DOHH2 (cell line): ENCODE measurements at regions not wholly inside any gene's neighbourhood (a gene's known extent, or its start where the extent isn't known, plus 50 kb on each side); places are given as distances from the start of the nearest gene placed in this dataset.

Experiments used
- H3F3A ChIP-seq: fragments of 200-600 bp; sonication (generic), shearing (Covaris generic); 2 replicates; pipeline ENCODE4 v1.6.0; 2016; ENCODE audit warnings: antibody characterized with exemption, mild to moderate bottlenecking; ENCODE audit not compliant: control insufficient read depth, insufficient read depth
- H3K27ac ChIP-seq: fragments of 200-600 bp; sonication (generic); 2 replicates; pipeline ENCODE4 v1.5.1; 2014; ENCODE audit warnings: low read depth, mild to moderate bottlenecking, low read length, moderate library complexity
- H3K27me3 ChIP-seq: fragments of 200-600 bp; sonication (generic); 2 replicates; pipeline ENCODE4 v1.6.1; 2014; ENCODE audit warnings: mild to moderate bottlenecking, low read length, mixed read lengths; ENCODE audit not compliant: control insufficient read depth
- H3K36me3 ChIP-seq: fragments of 200-600 bp; sonication (generic); 2 replicates; pipeline ENCODE4 v1.6.1; 2014; ENCODE audit warnings: mild to moderate bottlenecking, low read length, moderate library complexity, mixed read lengths; ENCODE audit not compliant: control insufficient read depth
- H3K4me1 ChIP-seq: fragments of 200-600 bp; sonication (generic); 2 replicates; pipeline ENCODE4 v1.6.1; 2014; ENCODE audit warnings: mild to moderate bottlenecking, low read length, mixed read lengths; ENCODE audit not compliant: control insufficient read depth
- H3K4me2 ChIP-seq: fragments of 200-600 bp; sonication (generic); 2 replicates; pipeline ENCODE4 v1.6.0; 2014; ENCODE audit warnings: mild to moderate bottlenecking, low read length, moderate library complexity
- H3K4me3 ChIP-seq: fragments of 200-600 bp; sonication (generic); 2 replicates; pipeline ENCODE4 v1.5.1; 2014; ENCODE audit warnings: mild to moderate bottlenecking, low read length, mixed read lengths
- H3K79me2 ChIP-seq: fragments of 200-600 bp; sonication (generic); 2 replicates; pipeline ENCODE4 v1.6.1; 2014; ENCODE audit warnings: mild to moderate bottlenecking, low read length, mixed read lengths; ENCODE audit not compliant: control insufficient read depth
- H3K9me2 ChIP-seq: fragments of 200-600 bp; sonication (generic); replicated peaks from 2 replicates; pipeline ENCODE4 v1.6.1; 2014; ENCODE audit warnings: mild to moderate bottlenecking, low read length, mixed read lengths; ENCODE audit not compliant: control insufficient read depth
- H3K9me3 ChIP-seq: fragments of 200-600 bp; sonication (generic); 2 replicates; pipeline ENCODE4 v1.6.1; 2014; ENCODE audit warnings: antibody characterized with exemption, low read length, mixed read lengths; ENCODE audit not compliant: control insufficient read depth, insufficient read depth
- H4K20me1 ChIP-seq: fragments of 200-600 bp; sonication (generic); 2 replicates; pipeline ENCODE4 v1.6.0; 2014; ENCODE audit warnings: low read depth, mild to moderate bottlenecking, antibody characterized with exemption, low read length, moderate library complexity; ENCODE audit not compliant: control insufficient read depth, insufficient read depth
- CTCF ChIP-seq: fragments of 200-600 bp; sonication (generic); IDR thresholded peaks from one replicate; pipeline ENCODE4 v1.5.1; 2014; ENCODE audit warnings: antibody characterized with exemption, mild to moderate bottlenecking, low read depth, low read length; ENCODE audit not compliant: poor library complexity, severe bottlenecking
- EZH2phosphoT487 ChIP-seq: fragments of 200-600 bp; sonication (generic); IDR thresholded peaks from 2 replicates; pipeline ENCODE4 v1.6.1; 2017; ENCODE audit warnings: borderline replicate concordance, mild to moderate bottlenecking, antibody characterized with exemption, low read length, moderate library complexity, mixed read lengths

GRCh38 chr5:143921525-143922311 is 109.8 kb downstream of the HMHB1 start:
- Histone ChIP-seq H3K4me3 (no peak overlapping the region), H3K4me2 (no peak overlapping the region), H3F3A (no peaks in the 10 kb centered on the region), H3K9me2 (no peaks in the 10 kb centered on the region), H3K79me2 (no peaks in the 10 kb centered on the region), H3K36me3 (no peaks in the 10 kb centered on the region), H3K27me3 (no peaks in the 10 kb centered on the region), H4K20me1 (no peaks in the 10 kb centered on the region), H3K4me1 (no peaks in the 10 kb centered on the region), H3K27ac (no peak overlapping the region), H3K9me3 (no peaks in the 10 kb centered on the region)
- TF ChIP-seq CTCF (no peak), EZH2phosphoT487 (no peak)

- Histone ChIP-seq H3K9me2 (no peaks in the 10 kb centered on the region), H3K9me3 (no peaks in the 10 kb centered on the region), H3K4me3 (no peak overlapping the region), H3K4me1 (no peaks in the 10 kb centered on the region), H3K4me2 (no peak overlapping the region), H4K20me1 (no peaks in the 10 kb centered on the region), H3K36me3 (no peaks in the 10 kb centered on the region), H3F3A (no peaks in the 10 kb centered on the region), H3K27me3 (no peaks in the 10 kb centered on the region), H3K79me2 (no peaks in the 10 kb centered on the region), H3K27ac (no peak overlapping the region)
- TF ChIP-seq CTCF (no peak), EZH2phosphoT487 (no peak)
Observed at GRCh38 chr5:143922718-143923117, 110.8 kb downstream of the HMHB1 start.

DNA sequence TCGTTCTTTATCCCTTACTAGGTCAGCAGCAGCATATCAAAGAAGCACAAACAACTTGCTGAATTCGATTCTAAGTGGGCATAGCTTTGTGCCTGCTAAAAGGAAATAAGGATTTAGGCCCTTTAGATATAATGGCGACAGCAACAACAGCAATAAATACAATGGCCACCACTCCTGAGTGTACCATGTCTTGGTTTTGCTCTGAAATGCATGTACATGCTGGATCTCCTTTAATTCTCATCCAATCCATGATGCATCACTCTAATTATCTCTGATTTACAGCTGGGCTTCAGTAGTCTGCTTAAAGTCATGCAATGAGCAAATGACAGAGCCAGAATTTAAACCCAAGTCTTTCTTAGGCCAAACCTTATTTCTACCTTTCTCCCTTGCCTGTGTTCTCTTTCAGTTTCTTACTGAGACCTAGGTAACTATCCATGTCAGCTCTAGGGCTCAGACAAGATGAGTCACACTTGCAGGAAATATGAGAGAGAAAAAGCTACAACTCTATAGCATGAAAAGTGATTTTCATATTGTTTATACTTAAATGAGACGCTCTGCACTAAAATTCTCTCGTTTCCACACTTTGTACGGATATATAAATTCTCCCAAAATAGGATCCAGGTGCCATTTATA is 111.8 kb downstream of the HMHB1 start:
- H3K27me3 ChIP-seq = no peaks in the 10 kb centered on the region
- no peaks in the 10 kb centered on the region for H3F3A ChIP-seq
- H3K4me2 ChIP-seq = no peak overlapping the region
- no peak overlapping the region for H3K27ac ChIP-seq
- no peaks in the 10 kb centered on the region for H3K4me1 ChIP-seq
- no peaks in the 10 kb centered on the region for H3K9me2 ChIP-seq
- H3K79me2 ChIP-seq = no peaks in the 10 kb centered on the region
- no peak overlapping the region for H3K4me3 ChIP-seq
- H4K20me1 ChIP-seq = no peaks in the 10 kb centered on the region
- no peak for TF ChIP-seq EZH2phosphoT487
- no peak for TF ChIP-seq CTCF
- H3K9me3 ChIP-seq = no peaks in the 10 kb centered on the region
- no peaks in the 10 kb centered on the region for H3K36me3 ChIP-seq
